ENCODE measurements at regions not wholly inside any gene's neighbourhood (a gene's known extent, or its start where the extent isn't known, plus 50 kb on each side); places are given as distances from the start of the nearest gene placed in this dataset.

- TF ChIP-seq ATF1 (CRISPR knock-in tag; IDR thresholded peaks at IDR 0.05): no peak
- TF ChIP-seq FIP1L1 (IDR thresholded peaks at IDR 0.05; ENCODE audit: borderline replicate concordance, insufficient read depth, low read depth, low read length): no peak
- TF ChIP-seq TBP (CRISPR knock-in tag; IDR thresholded peaks at IDR 0.05): no peak
- no peak for TF ChIP-seq TCF7L2 (IDR thresholded peaks at IDR 0.05; ENCODE audit: low read depth, low read length)
- TF ChIP-seq FOXK1 (CRISPR knock-in tag; IDR thresholded peaks at IDR 0.05; ENCODE audit: borderline replicate concordance, low read depth): no peak
- no peak for TF ChIP-seq ZNF280B (CRISPR knock-in tag; IDR thresholded peaks at IDR 0.05; ENCODE audit: borderline replicate concordance)
- no peak for TF ChIP-seq HMGXB4 (CRISPR knock-in tag; IDR thresholded peaks at IDR 0.05; ENCODE audit: borderline replicate concordance in 1 of 2, low read depth in 1 of 2)
- no peak for TF ChIP-seq CERS6 (CRISPR knock-in tag; IDR thresholded peaks at IDR 0.05)
- TF ChIP-seq STAG1 (CRISPR knock-in tag; IDR thresholded peaks at IDR 0.05): no peak
- no peak for TF ChIP-seq ZNF615 (CRISPR knock-in tag; IDR thresholded peaks at IDR 0.05; ENCODE audit: borderline replicate concordance)
- no peak for TF ChIP-seq USF2 (IDR thresholded peaks at IDR 0.05; ENCODE audit: low read depth, low read length)
- no peak for TF ChIP-seq USF2 (CRISPR knock-in tag; IDR thresholded peaks at IDR 0.05; ENCODE audit: borderline replicate concordance)
- TF ChIP-seq KLF9 (CRISPR knock-in tag; IDR thresholded peaks at IDR 0.05; ENCODE audit: low read depth): no peak
- no peak for TF ChIP-seq POLR2A (IDR thresholded peaks at IDR 0.05; ENCODE audit: insufficient read depth in 1 of 2, low read depth in 2 of 2, low read length in 2 of 2)
Measured at GRCh38 chr20:6241591-6241990, 118.8 kb upstream of the FERMT1 start.
